HCT116 (cell line): ENCODE measurements at regions not wholly inside any gene's neighbourhood (a gene's known extent, or its start where the extent isn't known, plus 50 kb on each side); places are given as distances from the start of the nearest gene placed in this dataset.
A peak's percentile ranks its signal among the peaks of the same experiment; 100 is the strongest.

Experiments used
- ATAC-seq: fragments of 200-7000 bp; cut with Tn5 transposase; 2 replicates; pipeline ENCODE4 v1.9.1; 2020; ENCODE audit warnings: mild to moderate bottlenecking, moderate library complexity
- BruUV-seq: library from RNA; stranded (reverse); fragments of 400-500 nt; replicated peaks from 2 replicates; lab custom pipeline; 2021; lab: Mats Ljungman, UMichigan
- CTCF ChIA-PET: fragments of 300-600 bp; sonication (Branson Sonifier 250); formaldehyde crosslinking; loops from one replicate; lab custom pipeline; 2021; ENCODE audit warnings: antibody characterized with exemption; lab: Charles Lee
- POLR2A ChIA-PET: fragments of 300-600, 350-600 bp; sonication (Branson Sonifier 250); formaldehyde crosslinking; loops from one replicate; lab custom pipeline; 2021; ENCODE audit warnings: antibody characterized with exemption; lab: Charles Lee
- RAD21 ChIA-PET, 2 experiments: fragments of 300-600 bp; sonication (Branson Sonifier 250); formaldehyde crosslinking; loops; one replicate each; lab custom pipeline; 2023; ENCODE audit warnings: low total read pairs in 2 of 2; ENCODE audit not compliant: uncharacterized antibody in 2 of 2, unreplicated experiment in 2 of 2, low non-redundant PET in 1 of 2; lab: Charles Lee
- DNase-seq: peaks from one replicate; pipeline ENCODE4 v3.0.0-alpha.2; 2010; ENCODE audit warnings: low read depth, low spot score
- H2AFZ ChIP-seq: fragments of 200-600 bp; shearing (Covaris generic), sonication (generic); 2 replicates; pipeline ENCODE4 v1.6.1; 2017; ENCODE audit warnings: low read depth, mixed run types, mixed read lengths, antibody characterized with exemption, low read length; ENCODE audit not compliant: poor library complexity, severe bottlenecking
- H3K27ac ChIP-seq: 2 replicates; pipeline ENCODE4 v1.5.1; 2012; ENCODE audit warnings: low read depth, low read length
- H3K27me3 ChIP-seq: fragments of 200-600 bp; sonication (generic); 2 replicates; pipeline ENCODE4 v1.6.1; 2016; ENCODE audit warnings: mixed run types, low read length, mixed read lengths; ENCODE audit not compliant: insufficient read depth
- H3K36me3 ChIP-seq, 2 experiments: fragments of 200-500 bp in 1 of 2; fragments of 200-600 bp in 1 of 2; sonication (Bioruptor generic) in 1 of 2; sonication (generic) in 1 of 2; 2 replicates each; pipeline versions ENCODE4 v1.5.1 to v1.6.1; 2014 to 2016; ENCODE audit warnings: low read length in 2 of 2, inconsistent platforms in 1 of 2, mixed read lengths in 1 of 2, mixed run types in 1 of 2; ENCODE audit not compliant: insufficient read depth in 2 of 2, control insufficient read depth in 1 of 2
- H3K4me1 ChIP-seq, 2 experiments: fragments of 200-600 bp in 1 of 2; sonication (generic) in 1 of 2; 2 replicates each; pipeline versions ENCODE4 v1.5.1 to v1.6.1; 2012 to 2017; ENCODE audit warnings: low read length in 2 of 2, inconsistent platforms in 1 of 2, mild to moderate bottlenecking in 1 of 2, mixed read lengths in 1 of 2, mixed run types in 1 of 2, moderate library complexity in 1 of 2; ENCODE audit not compliant: insufficient read depth in 2 of 2, control insufficient read depth in 1 of 2
- H3K4me2 ChIP-seq: fragments of 200-600 bp; sonication (generic); 2 replicates; pipeline ENCODE4 v1.6.1; 2017; ENCODE audit warnings: mixed run types, low read length, mixed read lengths
- H3K4me3 ChIP-seq, 2 experiments: fragments of 200-600 bp in 1 of 2; sonication (generic) in 1 of 2; replicated peaks in 1 of 2; 2 replicates each; pipeline ENCODE4 v1.5.1; 2011 to 2016; ENCODE audit warnings: low read length in 2 of 2, control low read depth in 1 of 2, low read depth in 1 of 2, mild to moderate bottlenecking in 1 of 2, mixed read lengths in 1 of 2, mixed run types in 1 of 2
- H3K79me2 ChIP-seq: fragments of 200-600 bp; sonication (generic); 2 replicates; pipeline ENCODE4 v1.6.1; 2017; ENCODE audit warnings: mild to moderate bottlenecking, mixed run types, low read length, moderate library complexity, mixed read lengths; ENCODE audit not compliant: insufficient read depth
- H3K9ac ChIP-seq: fragments of 200-600 bp; sonication (generic); 2 replicates; pipeline ENCODE4 v1.6.1; 2016; ENCODE audit warnings: low read length, mixed read lengths
- H3K9me2 ChIP-seq: fragments of 200-600 bp; sonication (generic), shearing (Covaris generic); 2 replicates; pipeline ENCODE4 v1.6.1; 2017; ENCODE audit warnings: mixed run types, mild to moderate bottlenecking, moderate library complexity; ENCODE audit not compliant: insufficient read depth
- H3K9me3 ChIP-seq, 2 experiments: fragments of 200-500 bp in 1 of 2; fragments of 200-600 bp in 1 of 2; sonication (Bioruptor generic) in 1 of 2; sonication (generic) in 1 of 2; 2 replicates each; pipeline ENCODE4 v1.6.1; 2014 to 2017; ENCODE audit warnings: low read length in 2 of 2, mixed read lengths in 2 of 2, inconsistent platforms in 1 of 2, low read depth in 1 of 2, mild to moderate bottlenecking in 1 of 2, mixed run types in 1 of 2, moderate library complexity in 1 of 2; ENCODE audit not compliant: control insufficient read depth in 1 of 2, insufficient read depth in 1 of 2
- H4K20me1 ChIP-seq: fragments of 200-600 bp; sonication (generic), shearing (Covaris generic); 2 replicates; pipeline ENCODE4 v1.6.1; 2017; ENCODE audit warnings: mixed run types, mild to moderate bottlenecking, moderate library complexity; ENCODE audit not compliant: insufficient read depth
- ATF3 ChIP-seq: IDR thresholded peaks from 2 replicates; pipeline ENCODE4 v1.6.1; 2012
- CEBPB ChIP-seq: IDR thresholded peaks from 2 replicates; pipeline ENCODE4 v1.6.1; 2012; ENCODE audit warnings: low read depth
- CTCF ChIP-seq, 3 experiments: fragments of 200-600 bp in 1 of 3; sonication (generic) in 1 of 3; IDR thresholded peaks in 2 of 3; conservative IDR thresholded peaks in 1 of 3; 2 replicates each; pipeline ENCODE4 v1.5.1; 2012 to 2017; ENCODE audit warnings: low read depth in 2 of 3, low read length in 2 of 3, antibody characterized with exemption in 1 of 3, borderline replicate concordance in 1 of 3, control low read depth in 1 of 3, mild to moderate bottlenecking in 1 of 3, mixed read lengths in 1 of 3, mixed run types in 1 of 3, moderate library complexity in 1 of 3; ENCODE audit not compliant: insufficient read depth in 1 of 3
- EZH2phosphoT487 ChIP-seq: fragments of 200-600 bp; IDR thresholded peaks from 2 replicates; pipeline ENCODE4 v1.6.1; 2018; ENCODE audit warnings: antibody characterized with exemption, borderline replicate concordance
- FOSL1 ChIP-seq: IDR thresholded peaks from 2 replicates; pipeline ENCODE4 v1.6.1; 2012; ENCODE audit warnings: low read depth
- JUND ChIP-seq: IDR thresholded peaks from 2 replicates; pipeline ENCODE4 v1.6.1; 2012
- MAX ChIP-seq: IDR thresholded peaks from 2 replicates; pipeline ENCODE4 v1.6.1; 2012
- RAD21 ChIP-seq: IDR thresholded peaks from 2 replicates; pipeline ENCODE4 v1.6.1; 2012; ENCODE audit warnings: low read depth, mild to moderate bottlenecking
- REST ChIP-seq: IDR thresholded peaks from 2 replicates; pipeline ENCODE4 v1.6.1; 2012; ENCODE audit warnings: low read depth
- SIN3A ChIP-seq: IDR thresholded peaks from 2 replicates; pipeline ENCODE4 v1.6.1; 2012; ENCODE audit warnings: low read depth
- ZBTB33 ChIP-seq: IDR thresholded peaks from 2 replicates; pipeline ENCODE4 v1.6.1; 2011; ENCODE audit warnings: mild to moderate bottlenecking, low read length, moderate library complexity; ENCODE audit not compliant: insufficient replicate concordance; ENCODE audit errors: extremely low read depth
- ZFX ChIP-seq: fragments of 450-650 bp; IDR thresholded peaks from 2 replicates; pipeline ENCODE4 v1.6.1; 2017
- intact Hi-C: fragments of 100-400 bp; cut with micrococcal nuclease; formaldehyde crosslinking; loops from 2 replicates; pipeline ENCODE4 v1.10.0; 2022

GRCh38 chrX:22666441-22666840 lies 333.3 kb upstream of the DDX53 start:
- H3K9me2 ChIP-seq, result no peaks in the 10 kb centered on the region
- H4K20me1 ChIP-seq, result no peaks in the 10 kb centered on the region
- no peaks in the 10 kb centered on the region for H3K36me3 ChIP-seq
- ChIA-PET CTCF (interaction anchor here (0.6 to 1.0 kb wide), 4 partner anchors 11 to 212 kb away, joined by 3 to 4 read pairs (median 4); no protein-coding TSS in a partner anchor), RAD21 (interaction anchor here in 1 of 2 experiments (0.6 kb wide), 1 partner anchor 508 kb away, joined by 5 read pairs; no protein-coding TSS in a partner anchor), POLR2A (no interaction called here)
- no peaks in the 10 kb centered on the region for H3K79me2 ChIP-seq
- no peaks in the 10 kb centered on the region for H3K27me3 ChIP-seq
- H2AFZ ChIP-seq, result no peak overlapping the region
- DNase-seq, result peak; percentile 42
- TF ChIP-seq RAD21, result peak; percentile 31; the same call in 1 of the 2 replicates
- no peak for TF ChIP-seq ZFX
- TF ChIP-seq CTCF (IDR thresholded peaks at IDR 0.05 in 2 of 3, conservative IDR thresholded peaks at IDR 0.05 in 1 of 3; ENCODE audit: borderline replicate concordance in 1 of 3, insufficient read depth in 1 of 3, low read depth in 2 of 3, low read length in 2 of 3), result peak; percentile 10 to 53 (median 42); a peak in 4 of 6 replicates
- TF ChIP-seq, all 23 proteins: peak for 2
- Histone ChIP-seq H3K4me3 (no peak overlapping the region), H3K27ac (no peak overlapping the region), H3K4me2 (no peak overlapping the region), H3K9me3 (no peaks in the 10 kb centered on the region), H3K4me1 (no peaks in the 10 kb centered on the region), H3K9ac (no peak overlapping the region)
- intact Hi-C loops, result no loop called here
- no TSS peak for BruUV-seq
- ATAC-seq, result peak; percentile 57

GRCh38 chrX:22674932-22675331 lies 324.8 kb upstream of the DDX53 start:
- H2AFZ ChIP-seq, result no peak overlapping the region
- H3K4me2 ChIP-seq, result no peak overlapping the region
- no peaks in the 10 kb centered on the region for H3K79me2 ChIP-seq
- ChIA-PET POLR2A (no interaction called here), CTCF (no interaction called here), RAD21 (no interaction called here)
- H3K27me3 ChIP-seq, result no peaks in the 10 kb centered on the region
- intact Hi-C loops, result no loop called here
- no peak overlapping the region for H3K27ac ChIP-seq
- H4K20me1 ChIP-seq, result no peaks in the 10 kb centered on the region
- H3K4me3 ChIP-seq, result no peak overlapping the region
- H3K9me2 ChIP-seq, result no peaks in the 10 kb centered on the region
- ATAC-seq (no peak), DNase-seq (no peak)
- no TSS peak for BruUV-seq
- no peaks in the 10 kb centered on the region for H3K9me3 ChIP-seq
- H3K36me3 ChIP-seq, result no peaks in the 10 kb centered on the region
- no peaks in the 10 kb centered on the region for H3K4me1 ChIP-seq
- no peak overlapping the region for H3K9ac ChIP-seq
- TF ChIP-seq MAX, result no peak
- no peak for TF ChIP-seq REST
- no peak for TF ChIP-seq JUND
- no peak for TF ChIP-seq ZBTB33
- no peak for TF ChIP-seq EZH2phosphoT487
- no peak for TF ChIP-seq CEBPB
- no peak for TF ChIP-seq FOSL1
- no peak for TF ChIP-seq ATF3
- no peak for TF ChIP-seq SIN3A
- no peak for TF ChIP-seq ZFX
- TF ChIP-seq, all 23 proteins: peak for 0
